ENCODE measurements at regions not wholly inside any gene's neighbourhood (a gene's known extent, or its start where the extent isn't known, plus 50 kb on each side); places are given as distances from the start of the nearest gene placed in this dataset.
"Not testable (repeated sequence)": the region's sequence is repeated elsewhere in the genome, so short reads cannot be mapped to it uniquely, and the experiment has no call there.

GRCh38 chr2:55772109-55772980 lies 78.7 kb upstream of the PNPT1 start:
- H3K9me3 ChIP-seq (replicated peaks; ENCODE audit: control insufficient read depth, low read depth, low read length), result no peaks in the 10 kb centered on the region
- no peak overlapping the region for H3K27ac ChIP-seq (ENCODE audit: low read length)
- H3K27me3 ChIP-seq (ENCODE audit: control insufficient read depth, insufficient read depth, low read length), result no peaks in the 10 kb centered on the region
- no peaks in the 10 kb centered on the region for H3K36me3 ChIP-seq (ENCODE audit: control insufficient read depth, insufficient read depth, low read length)
- H3K4me3 ChIP-seq (ENCODE audit: low read length), result no peak overlapping the region
- no peaks in the 10 kb centered on the region for H3K4me1 ChIP-seq (ENCODE audit: control insufficient read depth, insufficient read depth, low read length)
- WGBS (ENCODE audit: insufficient coverage), result no CpG with 5 or more reads among the region's 7 CpGs
- DNase-seq, result no peak

- no peaks in the 10 kb centered on the region for H3K9me3 ChIP-seq (replicated peaks; ENCODE audit: control insufficient read depth, low read depth, low read length)
- DNase-seq, result peak; percentile 56
- no peaks in the 10 kb centered on the region for H3K27me3 ChIP-seq (ENCODE audit: control insufficient read depth, insufficient read depth, low read length)
- H3K36me3 ChIP-seq (ENCODE audit: control insufficient read depth, insufficient read depth, low read length), result no peaks in the 10 kb centered on the region
- no CpG with 5 or more reads among the region's 2 CpGs for WGBS (ENCODE audit: insufficient coverage)
- H3K27ac ChIP-seq (ENCODE audit: low read length), result no peak overlapping the region
- H3K4me3 ChIP-seq (ENCODE audit: low read length), result no peak overlapping the region
- H3K4me1 ChIP-seq (ENCODE audit: control insufficient read depth, insufficient read depth, low read length), result no peaks in the 10 kb centered on the region
Measured at GRCh38 chr2:55771612-55772011, 78.0 kb upstream of the PNPT1 start.

- Histone ChIP-seq H3K4me3 (ENCODE audit: low read length) (no peak overlapping the region), H3K9me3 (replicated peaks; ENCODE audit: control insufficient read depth, low read depth, low read length) (no peaks in the 10 kb centered on the region), H3K4me1 (ENCODE audit: control insufficient read depth, insufficient read depth, low read length) (no peaks in the 10 kb centered on the region), H3K27me3 (ENCODE audit: control insufficient read depth, insufficient read depth, low read length) (no peaks in the 10 kb centered on the region), H3K36me3 (ENCODE audit: control insufficient read depth, insufficient read depth, low read length) (no peaks in the 10 kb centered on the region), H3K27ac (ENCODE audit: low read length) (no peak overlapping the region)
- DNase-seq, result no peak
- no CpG with 5 or more reads among the region's 2 CpGs for WGBS (ENCODE audit: insufficient coverage)
Measured at GRCh38 chr2:55768991-55769390, 75.3 kb upstream of the PNPT1 start.

DNA sequence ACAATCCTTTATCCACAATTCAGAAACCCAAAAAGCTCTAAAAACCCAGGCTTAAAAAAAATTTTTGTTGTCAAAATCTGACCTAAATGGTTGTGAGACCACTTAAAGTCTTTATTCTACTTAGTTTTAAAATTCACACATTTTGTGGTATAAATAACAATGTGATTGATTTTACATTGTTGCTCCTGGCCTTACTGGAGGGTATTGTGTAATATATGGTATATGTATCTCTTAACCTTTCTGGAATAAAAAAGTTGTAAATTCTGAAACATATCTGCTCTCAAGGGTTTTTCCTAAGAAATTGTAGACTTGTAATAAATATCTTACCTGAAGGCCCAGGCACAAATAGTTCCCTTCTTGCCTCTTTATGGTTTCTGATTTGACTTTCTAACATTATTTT lies 73.3 kb upstream of the PNPT1 start:
- Histone ChIP-seq H3K9me3 (replicated peaks; ENCODE audit: control insufficient read depth, low read depth, low read length) (no peaks in the 10 kb centered on the region), H3K27ac (ENCODE audit: low read length) (no peak overlapping the region), H3K4me1 (ENCODE audit: control insufficient read depth, insufficient read depth, low read length) (no peaks in the 10 kb centered on the region), H3K27me3 (ENCODE audit: control insufficient read depth, insufficient read depth, low read length) (no peaks in the 10 kb centered on the region), H3K36me3 (ENCODE audit: control insufficient read depth, insufficient read depth, low read length) (no peaks in the 10 kb centered on the region), H3K4me3 (ENCODE audit: low read length) (no peak overlapping the region)
- no peak for DNase-seq

DNA sequence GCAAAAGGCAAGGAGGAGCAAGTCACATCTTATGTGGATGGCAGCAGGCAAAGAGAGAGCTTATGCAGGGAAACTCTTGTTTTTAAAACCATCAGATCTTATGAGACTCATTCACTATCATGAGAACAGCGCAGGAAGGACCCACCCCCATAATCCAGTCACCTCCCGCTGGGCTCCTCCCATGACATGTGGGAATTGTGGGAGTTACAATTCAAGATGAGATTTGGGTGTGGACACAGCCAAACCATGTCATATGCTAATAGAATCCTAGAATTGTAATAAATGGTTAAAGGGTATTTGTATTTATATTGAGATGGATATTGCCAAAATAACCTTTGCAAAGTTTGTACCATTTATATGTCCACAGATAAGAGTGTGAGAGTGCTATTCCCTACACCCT lies 72.1 kb upstream of the PNPT1 start:
- H3K4me1 ChIP-seq (ENCODE audit: control insufficient read depth, insufficient read depth, low read length); DNase-seq; H3K9me3 ChIP-seq (replicated peaks; ENCODE audit: control insufficient read depth, low read depth, low read length); H3K36me3 ChIP-seq (ENCODE audit: control insufficient read depth, insufficient read depth, low read length); H3K27ac ChIP-seq (ENCODE audit: low read length); H3K4me3 ChIP-seq (ENCODE audit: low read length); H3K27me3 ChIP-seq (ENCODE audit: control insufficient read depth, insufficient read depth, low read length): not testable (repeated sequence)
- no CpG with 5 or more reads among the region's 2 CpGs for WGBS (ENCODE audit: insufficient coverage)

GRCh38 chr2:55763721-55764120 lies 70.1 kb upstream of the PNPT1 start:
- DNase-seq, result no peak
- Histone ChIP-seq H3K27ac (ENCODE audit: low read length) (no peak overlapping the region), H3K27me3 (ENCODE audit: control insufficient read depth, insufficient read depth, low read length) (no peaks in the 10 kb centered on the region), H3K9me3 (replicated peaks; ENCODE audit: control insufficient read depth, low read depth, low read length) (no peaks in the 10 kb centered on the region), H3K36me3 (ENCODE audit: control insufficient read depth, insufficient read depth, low read length) (no peaks in the 10 kb centered on the region), H3K4me1 (ENCODE audit: control insufficient read depth, insufficient read depth, low read length) (no peaks in the 10 kb centered on the region), H3K4me3 (ENCODE audit: low read length) (no peak overlapping the region)
- WGBS (ENCODE audit: insufficient coverage), result no CpG with 5 or more reads among the region's 1 CpG

DNA sequence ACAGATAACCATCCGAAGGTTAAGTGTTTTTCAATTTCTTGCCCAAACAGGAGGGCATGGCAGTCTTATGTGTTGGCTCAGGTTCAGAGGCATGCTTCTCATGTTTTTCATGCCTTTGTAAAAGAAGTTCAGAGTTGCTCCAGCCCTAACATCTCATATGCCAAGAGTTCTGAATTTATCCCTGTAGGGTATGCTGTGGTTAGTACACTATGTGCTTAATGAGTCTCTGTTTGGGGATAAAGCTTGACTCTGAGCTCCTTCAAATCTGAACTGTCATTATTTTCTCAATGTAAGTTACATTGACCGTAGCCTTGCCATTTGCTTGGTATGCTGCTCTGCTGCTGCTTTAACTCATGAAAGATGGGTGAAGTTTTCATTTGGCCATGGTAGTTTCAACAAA lies 67.9 kb upstream of the PNPT1 start:
- Histone ChIP-seq H3K36me3 (ENCODE audit: control insufficient read depth, insufficient read depth, low read length) (no peaks in the 10 kb centered on the region), H3K27ac (ENCODE audit: low read length) (no peak overlapping the region), H3K9me3 (replicated peaks; ENCODE audit: control insufficient read depth, low read depth, low read length) (no peaks in the 10 kb centered on the region), H3K4me3 (ENCODE audit: low read length) (no peak overlapping the region), H3K4me1 (ENCODE audit: control insufficient read depth, insufficient read depth, low read length) (no peaks in the 10 kb centered on the region), H3K27me3 (ENCODE audit: control insufficient read depth, insufficient read depth, low read length) (no peaks in the 10 kb centered on the region)
- no peak for DNase-seq
- 50% methylated on average over 1 of the region's 2 CpGs for WGBS (ENCODE audit: insufficient coverage)

DNA sequence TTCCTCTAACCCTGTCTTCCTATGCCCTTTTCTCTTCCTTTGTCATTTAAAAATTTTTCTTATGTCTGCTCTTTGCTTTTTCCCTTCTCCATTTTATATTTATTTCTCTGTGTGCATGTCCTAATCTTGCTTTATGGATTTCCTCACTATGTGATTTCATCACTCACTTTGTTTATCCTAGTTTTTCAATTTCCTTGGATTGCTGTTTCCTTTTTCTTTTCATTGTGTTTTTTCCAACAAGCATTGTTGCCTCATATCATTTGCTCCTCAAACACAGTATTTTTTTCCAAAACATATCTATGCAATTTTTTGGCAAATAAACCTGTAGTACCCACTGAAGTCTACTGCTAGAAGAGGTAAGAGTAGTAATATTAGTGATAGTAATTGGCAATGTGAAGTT lies 67.4 kb upstream of the PNPT1 start:
- H3K9me3 ChIP-seq (replicated peaks; ENCODE audit: control insufficient read depth, low read depth, low read length), result no peaks in the 10 kb centered on the region
- no peak overlapping the region for H3K4me3 ChIP-seq (ENCODE audit: low read length)
- no peaks in the 10 kb centered on the region for H3K36me3 ChIP-seq (ENCODE audit: control insufficient read depth, insufficient read depth, low read length)
- H3K4me1 ChIP-seq (ENCODE audit: control insufficient read depth, insufficient read depth, low read length), result no peaks in the 10 kb centered on the region
- H3K27me3 ChIP-seq (ENCODE audit: control insufficient read depth, insufficient read depth, low read length), result no peaks in the 10 kb centered on the region
- H3K27ac ChIP-seq (ENCODE audit: low read length), result no peak overlapping the region
- DNase-seq, result no peak

DNA sequence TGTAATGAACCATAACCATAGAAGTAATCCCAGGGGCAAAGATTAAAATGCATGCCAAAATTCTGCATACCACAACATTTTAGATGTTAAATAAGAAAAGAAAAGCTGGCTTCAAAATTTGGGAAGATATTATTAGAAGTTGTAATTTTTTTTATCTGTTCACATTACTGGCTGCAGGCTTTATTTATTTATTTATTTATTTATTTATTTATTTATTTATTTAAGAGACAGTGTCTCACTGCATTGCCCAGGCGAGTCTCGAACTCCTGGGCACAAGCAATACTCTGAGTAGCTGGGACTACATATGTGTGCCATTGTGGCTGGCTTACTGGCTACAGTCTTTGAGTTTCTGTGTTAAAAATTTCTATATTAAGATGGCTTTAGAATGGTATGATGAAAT lies 66.5 kb upstream of the PNPT1 start:
- no peak for DNase-seq
- Histone ChIP-seq H3K9me3 (replicated peaks; ENCODE audit: control insufficient read depth, low read depth, low read length) (no peaks in the 10 kb centered on the region), H3K4me3 (ENCODE audit: low read length) (no peak overlapping the region), H3K27ac (ENCODE audit: low read length) (no peak overlapping the region), H3K4me1 (ENCODE audit: control insufficient read depth, insufficient read depth, low read length) (no peaks in the 10 kb centered on the region), H3K36me3 (ENCODE audit: control insufficient read depth, insufficient read depth, low read length) (no peaks in the 10 kb centered on the region), H3K27me3 (ENCODE audit: control insufficient read depth, insufficient read depth, low read length) (no peaks in the 10 kb centered on the region)
- no CpG with 5 or more reads among the region's 2 CpGs for WGBS (ENCODE audit: insufficient coverage)

GRCh38 chr2:55759271-55759921 lies 65.8 kb upstream of the PNPT1 start:
- WGBS (ENCODE audit: insufficient coverage), result 55% methylated on average over 2 of the region's 5 CpGs
- Histone ChIP-seq H3K36me3 (ENCODE audit: control insufficient read depth, insufficient read depth, low read length) (no peaks in the 10 kb centered on the region), H3K27ac (ENCODE audit: low read length) (no peak overlapping the region), H3K27me3 (ENCODE audit: control insufficient read depth, insufficient read depth, low read length) (no peaks in the 10 kb centered on the region), H3K4me1 (ENCODE audit: control insufficient read depth, insufficient read depth, low read length) (no peaks in the 10 kb centered on the region), H3K4me3 (ENCODE audit: low read length) (no peak overlapping the region), H3K9me3 (replicated peaks; ENCODE audit: control insufficient read depth, low read depth, low read length) (no peaks in the 10 kb centered on the region)
- no peak for DNase-seq
